ENCODE measurements at regions not wholly inside any gene's neighbourhood (a gene's known extent, or its start where the extent isn't known, plus 50 kb on each side); places are given as distances from the start of the nearest gene placed in this dataset.

DNA sequence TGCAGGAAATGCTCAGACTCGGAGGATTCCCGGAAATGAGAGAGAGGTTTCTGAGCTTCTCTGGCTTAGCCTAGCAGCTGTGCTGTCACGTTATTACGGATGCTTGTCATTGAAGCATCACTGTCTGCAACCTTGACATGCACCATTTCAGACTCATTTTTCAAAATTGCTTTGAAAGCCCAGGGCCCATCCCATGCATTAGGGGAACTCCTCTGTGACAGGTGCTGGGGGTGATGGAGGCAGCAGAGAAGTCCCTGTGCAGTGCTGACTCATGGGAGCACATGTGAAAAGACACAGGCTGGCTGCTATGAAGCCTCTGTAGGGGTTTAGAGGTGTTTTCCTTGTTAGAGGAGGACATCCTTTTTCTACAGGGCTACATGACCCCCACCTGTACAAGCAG lies 214.0 kb upstream of the MPHOSPH6 start:
- TF ChIP-seq, protein P1, sequence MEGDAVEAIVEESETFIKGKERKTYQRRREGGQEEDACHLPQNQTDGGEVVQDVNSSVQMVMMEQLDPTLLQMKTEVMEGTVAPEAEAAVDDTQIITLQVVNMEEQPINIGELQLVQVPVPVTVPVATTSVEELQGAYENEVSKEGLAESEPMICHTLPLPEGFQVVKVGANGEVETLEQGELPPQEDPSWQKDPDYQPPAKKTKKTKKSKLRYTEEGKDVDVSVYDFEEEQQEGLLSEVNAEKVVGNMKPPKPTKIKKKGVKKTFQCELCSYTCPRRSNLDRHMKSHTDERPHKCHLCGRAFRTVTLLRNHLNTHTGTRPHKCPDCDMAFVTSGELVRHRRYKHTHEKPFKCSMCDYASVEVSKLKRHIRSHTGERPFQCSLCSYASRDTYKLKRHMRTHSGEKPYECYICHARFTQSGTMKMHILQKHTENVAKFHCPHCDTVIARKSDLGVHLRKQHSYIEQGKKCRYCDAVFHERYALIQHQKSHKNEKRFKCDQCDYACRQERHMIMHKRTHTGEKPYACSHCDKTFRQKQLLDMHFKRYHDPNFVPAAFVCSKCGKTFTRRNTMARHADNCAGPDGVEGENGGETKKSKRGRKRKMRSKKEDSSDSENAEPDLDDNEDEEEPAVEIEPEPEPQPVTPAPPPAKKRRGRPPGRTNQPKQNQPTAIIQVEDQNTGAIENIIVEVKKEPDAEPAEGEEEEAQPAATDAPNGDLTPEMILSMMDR (IDR thresholded peaks at IDR 0.05; ENCODE audit: insufficient read depth, missing control alignments) = no peak
- no peak for FAIRE-seq
- no peak for DNase-seq (ENCODE audit: insufficient read length, low spot score)

DNA sequence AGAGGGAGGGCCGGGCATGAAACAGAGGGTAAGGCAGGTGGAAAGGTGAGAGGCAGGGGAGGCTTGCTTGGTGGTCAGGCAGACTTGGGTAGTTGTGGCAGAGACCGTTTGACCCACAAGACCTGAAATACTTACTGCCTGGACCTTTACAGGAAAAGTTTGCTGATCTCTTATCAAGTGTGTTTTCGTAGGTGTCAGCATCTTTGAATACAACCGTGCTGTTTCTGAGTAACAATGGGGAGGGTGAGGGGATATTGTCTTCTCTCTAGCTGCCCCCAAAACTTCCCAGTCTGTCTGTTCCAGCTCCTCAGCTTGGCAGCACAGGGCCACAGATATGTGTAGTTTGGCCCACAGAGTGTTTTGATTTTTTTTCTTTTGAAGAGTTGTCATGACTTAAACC lies 212.5 kb upstream of the MPHOSPH6 start:
- FAIRE-seq (no peak), DNase-seq (ENCODE audit: insufficient read length, low spot score) (no peak)
- TF ChIP-seq, protein P1 (IDR thresholded peaks at IDR 0.05; ENCODE audit: insufficient read depth, missing control alignments) = no peak

DNA sequence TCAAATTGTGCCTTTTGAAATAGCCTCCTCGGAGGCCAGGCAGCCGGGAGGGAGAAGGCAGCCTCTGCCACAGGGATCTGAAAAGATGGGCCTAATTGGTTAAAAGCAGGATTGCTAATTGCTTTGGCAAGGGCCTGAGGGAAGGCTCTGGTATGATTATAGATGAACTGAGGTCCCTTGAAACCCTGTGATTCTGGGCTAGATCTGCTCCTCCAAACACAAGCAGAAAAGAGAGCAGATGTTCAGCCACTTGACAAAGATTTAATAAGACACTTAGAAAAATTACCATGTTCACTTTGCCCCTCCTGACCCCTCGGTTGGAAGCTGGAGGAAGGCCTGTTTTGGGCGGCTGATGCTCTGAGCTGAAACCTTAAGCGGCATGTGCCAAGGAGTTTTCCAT lies 209.5 kb upstream of the MPHOSPH6 start:
- DNase-seq (ENCODE audit: insufficient read length, low spot score) (no peak), FAIRE-seq (no peak)
- TF ChIP-seq, protein P1 (IDR thresholded peaks at IDR 0.05; ENCODE audit: insufficient read depth, missing control alignments) = no peak

DNA sequence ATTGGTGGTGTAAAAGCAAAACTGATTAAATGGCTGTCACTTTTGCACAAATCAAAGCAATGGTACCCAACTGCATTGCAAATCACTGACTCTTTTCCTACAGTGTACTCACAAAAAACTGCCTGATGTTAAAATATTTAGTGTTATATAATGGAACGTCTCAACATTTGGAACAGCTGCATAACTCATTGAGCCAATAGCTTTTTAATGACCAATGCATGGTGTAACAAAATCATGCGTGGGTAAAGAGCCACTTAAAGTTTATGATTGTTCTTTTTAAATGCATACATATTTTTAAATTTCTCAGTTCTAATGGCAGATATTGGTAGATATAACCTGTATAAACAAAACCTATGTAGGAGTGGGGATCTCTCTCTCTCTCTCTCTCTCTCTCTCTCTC lies 204.0 kb upstream of the MPHOSPH6 start:
- TF ChIP-seq, protein P1 (IDR thresholded peaks at IDR 0.05; ENCODE audit: insufficient read depth, missing control alignments) = no peak
- DNase-seq (ENCODE audit: insufficient read length, low spot score) = no peak
- FAIRE-seq = no peak

DNA sequence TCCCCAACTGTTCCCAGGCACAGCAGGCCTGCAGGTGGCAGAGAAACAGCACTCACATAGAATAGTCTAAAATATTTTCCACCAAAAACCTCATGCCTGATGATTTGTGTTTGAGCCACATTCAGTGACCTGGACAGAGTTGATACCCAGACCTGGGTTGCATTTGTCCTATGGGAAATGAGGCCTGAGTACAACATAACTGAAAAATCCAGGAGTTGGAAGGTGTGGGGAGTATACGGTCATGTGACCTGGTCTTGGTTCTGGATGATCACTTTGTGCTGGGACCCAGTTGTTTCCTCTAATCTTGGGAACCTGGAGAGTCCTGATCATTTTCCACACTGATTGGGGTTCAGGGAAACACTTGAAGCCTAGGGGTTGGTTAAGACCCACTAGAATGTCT lies 200.3 kb upstream of the MPHOSPH6 start:
- no peak for FAIRE-seq
- TF ChIP-seq, protein P1 (IDR thresholded peaks at IDR 0.05; ENCODE audit: insufficient read depth, missing control alignments) = no peak

DNA sequence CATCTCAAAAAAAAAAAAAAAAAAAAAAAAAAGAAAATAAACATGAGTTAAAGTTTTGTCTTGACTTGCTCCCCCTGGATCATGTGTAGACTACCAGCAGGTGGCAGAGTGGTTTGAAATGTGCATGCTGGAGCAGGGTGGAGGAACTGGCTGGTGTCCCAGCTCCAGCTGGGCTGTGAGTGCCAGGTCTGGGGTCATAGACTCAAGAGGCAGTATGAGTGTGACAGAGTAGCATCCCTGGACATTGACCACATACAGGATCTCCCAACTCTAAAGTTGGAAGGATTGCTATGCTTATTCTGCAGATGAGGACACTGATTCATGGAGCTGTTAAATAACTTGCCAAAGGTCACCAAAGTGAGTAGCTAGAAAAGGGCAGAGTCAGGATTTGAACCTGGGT lies 198.0 kb upstream of the MPHOSPH6 start:
- TF ChIP-seq, protein P1 (IDR thresholded peaks at IDR 0.05; ENCODE audit: insufficient read depth, missing control alignments) = no peak
- DNase-seq (ENCODE audit: insufficient read length, low spot score) (no peak), FAIRE-seq (no peak)

More for the DNA sequence above, 200.3 kb upstream of the MPHOSPH6 start:
- DNase-seq (ENCODE audit: insufficient read length, low spot score) = no peak

DNA sequence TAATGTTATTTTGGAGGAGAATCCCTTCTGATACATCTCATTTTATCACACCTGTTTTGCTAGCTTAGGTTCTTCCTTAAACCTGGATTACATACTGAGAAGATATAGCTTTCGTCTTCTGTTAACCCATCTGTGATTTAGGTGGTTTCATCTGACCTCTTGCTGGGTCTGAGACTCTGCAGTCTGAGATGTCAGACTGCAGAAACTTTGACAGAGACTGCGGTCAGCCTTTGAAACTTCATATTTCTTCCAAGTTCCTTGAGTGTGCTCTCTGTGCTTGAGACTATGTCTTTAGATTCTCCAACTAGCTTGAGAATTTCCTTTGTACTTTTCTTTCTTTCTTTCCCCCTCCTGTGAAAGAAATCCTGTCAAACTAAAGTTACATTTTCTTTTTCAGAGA lies 196.4 kb upstream of the MPHOSPH6 start:
- FAIRE-seq (no peak), DNase-seq (ENCODE audit: insufficient read length, low spot score) (no peak)
- TF ChIP-seq, protein P1 (IDR thresholded peaks at IDR 0.05; ENCODE audit: insufficient read depth, missing control alignments) = no peak
